ENCODE measurements at regions not wholly inside any gene's neighbourhood (a gene's known extent, or its start where the extent isn't known, plus 50 kb on each side); places are given as distances from the start of the nearest gene placed in this dataset.

GRCh38 chr14:27938392-27938791 lies 828.2 kb upstream of the FOXG1 start:
- Histone ChIP-seq H3K9ac (ENCODE audit: low read depth, low read length) (no peak overlapping the region), H4K5ac (ENCODE audit: low read depth, low read length) (no peak overlapping the region), H3K79me1 (ENCODE audit: low read depth in 1 of 2, low read length in 2 of 2) (no peaks in the 10 kb centered on the region), H3K56ac (ENCODE audit: extremely low read depth, insufficient read depth, low read length) (no peak overlapping the region), H2AK5ac (ENCODE audit: low read depth, low read length) (no peak overlapping the region), H4K91ac (ENCODE audit: insufficient read depth, low read depth, low read length) (no peak overlapping the region), H2BK120ac (ENCODE audit: low read depth, low read length) (no peak overlapping the region), H3K36me3 (ENCODE audit: control insufficient read depth, insufficient read depth, low read length) (no peaks in the 10 kb centered on the region), H3K9me3 (ENCODE audit: control insufficient read depth, insufficient read depth, low read length) (peaks cover 3% of the 10 kb centered on the region), H3K4me1 (ENCODE audit: control insufficient read depth, insufficient read depth, low read length) (no peaks in the 10 kb centered on the region), H2AFZ (replicated peaks; ENCODE audit: low read length, poor library complexity) (no peak overlapping the region), H3K4ac (ENCODE audit: low read depth, low read length) (no peak overlapping the region), H3K23ac (ENCODE audit: low read depth, low read length) (no peak overlapping the region), H2BK5ac (ENCODE audit: low read depth, low read length, poor library complexity, severe bottlenecking) (no peak overlapping the region), H2BK15ac (ENCODE audit: low read depth, low read length) (no peak overlapping the region), H2BK20ac (ENCODE audit: low read depth, low read length) (no peak overlapping the region), H3K14ac (replicated peaks; ENCODE audit: low read depth, low read length) (no peak overlapping the region), H4K8ac (ENCODE audit: low read depth in 2 of 2, low read length in 2 of 2) (no peak overlapping the region), H3K18ac (ENCODE audit: low read depth, low read length) (no peak overlapping the region), H3K27me3 (ENCODE audit: control insufficient read depth, insufficient read depth, low read length) (no peaks in the 10 kb centered on the region), H4K20me1 (ENCODE audit: insufficient read depth, low read length) (no peaks in the 10 kb centered on the region), H3K4me2 (ENCODE audit: low read depth, low read length) (no peak overlapping the region), H3K9me1 (ENCODE audit: insufficient read depth, low read length) (no peaks in the 10 kb centered on the region), H3K4me3 (ENCODE audit: insufficient read depth, low read depth, low read length) (no peak overlapping the region), H2AK9ac (replicated peaks; ENCODE audit: low read depth, low read length, poor library complexity) (no peak overlapping the region), H3K27ac (ENCODE audit: insufficient read depth, low read length) (no peak overlapping the region)
- ChIA-PET CTCF (no interaction called here), POLR2A (ENCODE audit: unreplicated experiment) (no interaction called here)
- dilution Hi-C loops (cut with HindIII; ENCODE audit: low sequenced_read_pairs, unreplicated experiment) (no loop called here), intact Hi-C loops (cut with micrococcal nuclease) (no loop called here), in situ Hi-C loops (cut with MboI; ENCODE audit: low sequenced_read_pairs) (no loop called here)
- ATAC-seq (ENCODE audit: low read depth) (no peak), DNase-seq (no peak)
- BruUV-seq (replicated peaks) = no TSS peak
- no CpG with 5 or more reads among the region's 1 CpG for WGBS, 2 experiments (ENCODE audit: extremely low coverage in 2 of 2, insufficient read length in 1 of 2)
- no peak for TF ChIP-seq POLR2A (IDR thresholded peaks at IDR 0.05; ENCODE audit: low read depth, low read length)
- no peak for TF ChIP-seq RCOR1 (IDR thresholded peaks at IDR 0.05; ENCODE audit: insufficient replicate concordance, low read length)
- TF ChIP-seq FOS (IDR thresholded peaks at IDR 0.05; ENCODE audit: low read depth, low read length) = no peak
- no peak for TF ChIP-seq MAZ (IDR thresholded peaks at IDR 0.05; ENCODE audit: borderline replicate concordance, low read depth, low read length)
- no peak for TF ChIP-seq ELK1 (IDR thresholded peaks at IDR 0.05; ENCODE audit: borderline replicate concordance, low read depth, low read length)
- TF ChIP-seq MAFK (IDR thresholded peaks at IDR 0.05; ENCODE audit: low read depth, low read length) = 0 out of 2 replicates have a peak, but pooled peaks have one; percentile 24
- no peak for TF ChIP-seq MXI1 (IDR thresholded peaks at IDR 0.05; ENCODE audit: borderline replicate concordance, low read depth, low read length)
- TF ChIP-seq SMC3 (IDR thresholded peaks at IDR 0.05; ENCODE audit: low read depth, low read length) = no peak

All from IMR-90 (cell line).